ENCODE measurements at regions not wholly inside any gene's neighbourhood (a gene's known extent, or its start where the extent isn't known, plus 50 kb on each side); places are given as distances from the start of the nearest gene placed in this dataset.

DNA sequence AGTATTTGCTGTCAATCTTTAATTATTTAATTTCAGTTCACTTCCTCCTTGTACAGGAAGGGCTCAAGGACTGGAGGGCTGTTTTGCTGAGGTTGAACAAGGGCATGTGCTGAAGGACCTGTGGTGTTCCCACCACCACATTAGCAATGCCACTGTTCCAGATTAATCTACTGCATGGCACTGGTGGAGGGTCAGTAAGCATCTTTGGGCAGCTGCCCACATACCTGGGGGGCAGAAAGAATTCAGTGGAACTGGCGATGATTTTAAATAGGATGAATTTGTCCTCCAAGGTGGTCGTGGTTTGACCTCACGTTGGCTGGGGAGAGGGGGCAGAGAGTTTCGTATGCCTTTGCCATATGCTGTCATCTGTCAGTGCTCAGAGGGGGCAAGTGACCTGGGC lies 244.8 kb downstream of the TLE3 start:
- no peak for DNase-seq

- DNase-seq: no peak
Measured at GRCh38 chr15:69853544-69853951, 244.2 kb downstream of the TLE3 start.

DNA sequence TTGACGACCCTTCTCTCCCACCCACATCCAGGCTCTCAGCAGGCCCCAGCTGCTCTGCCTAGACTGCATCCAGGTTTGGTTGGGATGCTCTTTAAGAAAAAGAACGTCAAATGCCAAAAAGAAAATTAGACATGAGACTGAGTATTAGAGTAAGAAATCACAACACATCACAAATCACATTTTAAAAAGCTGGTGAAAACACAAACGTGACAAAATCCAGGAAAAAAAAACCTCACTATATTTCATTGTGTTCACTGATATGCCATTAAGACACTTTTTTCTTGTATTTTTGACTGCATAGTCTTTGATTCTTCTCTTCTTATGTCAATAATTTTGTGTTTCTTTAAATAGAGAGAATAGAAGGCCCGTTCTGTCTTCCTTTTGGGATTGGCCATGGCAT lies 243.7 kb downstream of the TLE3 start:
- no peak for DNase-seq

DNA sequence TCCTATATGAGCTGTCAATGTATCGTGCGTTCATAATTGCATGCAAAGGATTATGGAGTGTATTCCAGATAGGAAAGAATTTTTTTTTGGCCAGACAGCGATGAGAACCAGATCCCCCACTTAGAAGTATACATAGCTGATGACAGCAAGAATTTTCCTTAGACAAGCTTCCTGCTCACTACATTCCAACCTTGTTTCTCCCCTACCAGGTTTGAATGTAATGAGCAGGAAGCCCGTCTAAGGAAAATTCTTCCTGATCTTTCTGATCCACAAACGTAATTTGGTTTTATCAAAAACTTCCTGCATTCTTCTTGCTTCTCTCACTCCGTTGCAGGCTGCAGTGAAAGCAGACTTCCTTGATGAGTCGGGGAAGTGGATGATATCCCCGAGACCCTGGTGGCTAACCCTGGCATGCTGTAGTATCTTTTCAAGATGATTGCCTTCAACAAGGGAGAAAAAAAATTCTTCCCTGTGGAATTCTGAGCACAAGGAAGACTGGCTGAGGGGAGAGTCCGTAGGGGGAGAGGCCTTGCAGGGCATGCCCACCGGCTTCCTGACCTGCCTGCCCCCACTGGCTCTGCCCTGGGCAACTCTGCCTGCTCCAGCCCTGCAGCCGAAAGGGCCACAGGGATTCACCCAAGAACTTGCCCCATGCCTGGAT lies 243.1 kb downstream of the TLE3 start:
- no peak for DNase-seq

GRCh38 chr15:69855258-69856000 lies 242.3 kb downstream of the TLE3 start:
- no peak for DNase-seq

- no peak for DNase-seq
Measured at GRCh38 chr15:69857250-69857649, 240.5 kb downstream of the TLE3 start.

GRCh38 chr15:69857686-69858391 lies 239.9 kb downstream of the TLE3 start:
- DNase-seq: no peak

- DNase-seq: no peak
Measured at GRCh38 chr15:69858456-69858855, 239.3 kb downstream of the TLE3 start.

DNA sequence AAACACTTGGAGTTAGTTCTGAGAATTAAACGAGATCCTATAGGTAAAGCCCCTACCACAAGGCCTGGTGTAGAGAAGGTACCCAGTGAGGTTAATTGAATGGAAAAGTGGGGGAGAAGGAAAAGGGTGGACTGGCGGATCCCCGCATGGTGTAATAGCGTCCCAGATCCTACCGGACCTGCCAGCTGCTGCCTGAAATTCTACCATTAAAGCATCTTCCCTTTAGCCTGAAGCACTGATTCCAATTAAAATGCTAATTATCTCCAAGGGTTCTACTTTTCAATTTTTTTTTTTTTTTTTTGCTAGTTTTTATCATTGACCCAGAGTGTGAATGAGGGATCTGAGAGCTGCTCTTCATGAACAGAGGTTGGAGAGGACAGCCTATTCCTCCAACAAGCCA lies 237.9 kb downstream of the TLE3 start:
- DNase-seq: no peak

GRCh38 chr15:69860321-69860720 lies 237.4 kb downstream of the TLE3 start:
- no peak for DNase-seq

GRCh38 chr15:69860921-69861320 lies 236.8 kb downstream of the TLE3 start:
- DNase-seq: no peak

- DNase-seq: no peak
Measured at GRCh38 chr15:69861331-69862171, 236.2 kb downstream of the TLE3 start.

DNA sequence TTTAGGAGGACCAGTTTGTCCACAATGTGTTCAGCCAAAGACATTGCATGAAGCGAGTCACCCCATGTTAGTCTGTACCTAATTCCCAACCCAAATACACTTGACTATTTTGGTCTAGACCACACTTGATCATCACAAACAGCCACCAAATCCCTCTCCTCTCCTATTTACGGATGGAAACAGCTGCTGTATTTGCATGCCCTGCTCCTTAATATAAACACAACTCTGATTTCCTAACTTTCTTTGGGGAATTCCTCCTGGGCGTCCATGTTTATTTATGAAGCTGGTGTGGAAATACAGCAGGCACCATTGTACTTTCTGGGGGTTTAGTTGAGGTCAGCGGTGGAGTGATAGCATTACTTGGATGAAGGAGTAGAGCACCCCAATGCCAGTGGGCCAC lies 235.2 kb downstream of the TLE3 start:
- no peak for DNase-seq

GRCh38 chr15:69863446-69863845 lies 234.3 kb downstream of the TLE3 start:
- DNase-seq: no peak

DNA sequence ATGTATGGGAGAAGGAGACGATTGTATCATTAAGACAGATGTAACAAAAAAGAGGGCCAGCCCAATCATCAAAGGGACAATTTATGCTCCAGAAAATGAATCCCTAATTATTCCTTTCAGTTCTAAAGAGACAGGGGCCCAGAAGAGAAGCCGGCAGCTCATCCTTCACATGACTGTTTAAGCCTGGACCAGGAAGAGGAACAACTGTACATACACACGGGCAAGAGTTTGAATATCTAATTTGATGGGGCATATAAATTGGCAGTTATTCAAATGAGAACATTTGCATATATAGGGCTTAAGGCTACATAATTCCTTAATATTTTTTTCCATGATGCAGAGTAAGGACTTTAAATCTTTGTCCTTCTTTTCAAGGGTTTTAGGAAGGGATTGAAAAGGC lies 232.3 kb downstream of the TLE3 start:
- DNase-seq: no peak

DNA sequence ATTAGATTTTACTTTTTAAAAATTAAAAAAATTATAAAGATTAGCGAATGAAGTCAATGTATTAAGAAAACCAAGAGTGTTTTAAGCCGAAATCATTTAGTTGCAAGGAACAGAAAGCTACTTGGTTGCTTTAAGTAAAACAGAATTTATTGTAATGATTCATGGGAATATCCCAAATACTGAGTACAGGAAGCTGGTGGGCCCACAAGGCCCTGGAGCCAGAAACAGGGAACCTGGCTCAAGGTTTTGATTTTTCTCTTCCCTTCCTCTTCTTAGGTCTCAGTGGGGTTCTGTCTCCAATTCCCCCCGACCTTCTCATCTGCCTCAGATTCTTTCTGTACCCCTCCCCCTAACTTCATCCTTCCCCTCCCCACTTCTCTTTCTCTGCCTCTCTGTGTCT lies 229.0 kb downstream of the TLE3 start:
- no peak for DNase-seq

DNA sequence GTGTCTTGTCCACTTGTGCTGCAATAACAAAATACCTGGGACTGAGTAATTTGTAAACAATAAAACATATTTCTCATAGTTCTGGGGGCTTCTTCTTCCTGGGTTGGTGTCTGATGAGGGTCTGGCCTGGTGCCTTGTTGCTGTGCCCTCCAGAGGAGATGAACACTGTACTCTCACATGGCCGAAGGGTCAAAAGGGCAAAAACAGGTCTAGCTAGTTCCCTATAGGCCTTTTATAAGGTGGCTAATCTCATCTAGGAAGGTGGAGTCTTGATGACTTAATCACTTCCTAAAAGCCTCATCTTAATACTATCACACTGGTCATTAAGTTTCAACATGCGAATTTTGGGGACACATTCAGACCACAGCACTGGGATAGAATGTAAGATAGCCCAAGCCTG lies 228.4 kb downstream of the TLE3 start:
- DNase-seq: no peak

DNA sequence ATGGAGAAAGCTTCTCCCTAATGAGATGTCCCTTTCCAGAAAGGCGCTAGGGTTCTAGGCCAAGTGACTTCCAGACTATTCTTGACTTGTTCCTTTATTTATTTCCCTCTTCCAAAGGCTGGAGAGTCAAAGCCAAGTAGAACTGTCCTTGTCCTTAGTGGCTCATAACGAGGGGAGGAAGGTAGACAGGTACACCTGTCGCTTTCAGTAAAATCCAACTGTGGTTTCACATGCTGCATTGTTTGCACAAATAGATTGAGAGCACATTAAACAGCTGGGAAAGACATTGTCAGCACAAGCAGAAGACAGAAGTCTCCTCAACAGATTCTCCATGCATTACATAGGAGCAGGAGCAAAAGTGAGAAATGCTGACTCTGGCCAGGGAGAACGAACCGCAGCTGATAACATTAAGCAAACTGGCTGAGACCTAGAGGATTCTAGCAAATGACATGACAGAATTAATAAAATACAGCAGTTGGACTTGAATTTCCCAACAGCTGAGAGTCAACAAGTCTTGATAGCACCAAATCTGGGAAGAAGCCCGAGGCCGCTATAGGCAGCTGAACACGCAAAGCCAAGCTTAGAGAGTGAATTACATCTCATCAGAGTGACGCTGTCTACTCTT lies 227.7 kb downstream of the TLE3 start:
- DNase-seq: no peak

DNA sequence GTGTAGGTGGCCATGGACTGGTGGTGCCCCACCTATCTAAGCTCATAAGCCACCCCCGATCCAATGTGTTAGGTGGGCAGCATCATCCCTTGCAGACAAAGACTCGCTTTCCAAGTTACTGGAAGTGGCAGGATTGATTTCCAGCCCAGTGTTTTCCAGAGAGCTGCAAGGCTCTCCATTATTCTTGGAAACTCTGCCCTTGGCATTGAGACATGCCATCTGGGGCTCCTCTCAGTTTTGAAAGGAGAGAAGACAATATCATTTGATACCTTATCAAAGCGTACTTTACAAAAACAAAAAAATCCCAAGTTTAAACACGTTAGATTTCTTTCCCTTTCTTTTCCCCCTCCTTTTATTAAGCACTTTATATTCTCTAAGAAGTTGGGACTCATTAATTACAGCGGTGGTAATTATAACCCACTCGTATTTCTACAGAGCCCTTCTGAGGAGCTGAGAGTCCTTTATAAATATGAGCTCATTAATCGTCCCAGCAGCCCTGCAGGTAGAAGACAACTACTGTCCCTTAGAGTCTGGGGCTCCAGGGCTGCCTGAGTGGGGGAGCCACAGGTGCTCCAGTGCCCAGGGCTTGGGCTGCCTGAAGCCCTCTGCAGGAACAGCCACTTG lies 226.1 kb downstream of the TLE3 start:
- DNase-seq: no peak

DNA sequence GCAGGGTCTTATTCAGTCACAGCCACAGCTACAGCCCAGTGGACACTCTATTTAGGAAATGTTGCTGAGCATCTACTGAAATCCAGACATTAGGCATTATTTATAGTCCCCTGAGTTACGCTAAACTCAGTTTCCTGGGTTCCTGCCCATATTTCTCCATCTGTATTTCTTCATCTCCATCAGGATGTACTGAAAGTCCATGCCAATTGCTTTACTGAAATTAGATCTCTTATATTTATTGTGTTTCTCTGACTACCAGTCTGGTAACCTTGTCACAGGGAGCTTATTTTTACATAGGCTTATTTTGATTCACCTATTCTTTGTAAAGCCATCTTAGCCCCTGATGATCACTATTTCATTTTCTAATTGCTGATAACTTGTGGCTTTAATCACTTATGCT lies 223.9 kb downstream of the TLE3 start:
- no peak for DNase-seq

- no peak for DNase-seq
Measured at GRCh38 chr15:69874321-69874720, 223.4 kb downstream of the TLE3 start.
